ENCODE measurements at regions not wholly inside any gene's neighbourhood (a gene's known extent, or its start where the extent isn't known, plus 50 kb on each side); places are given as distances from the start of the nearest gene placed in this dataset.

- no peak for TF ChIP-seq CTCF (IDR thresholded peaks at IDR 0.05)
- TF ChIP-seq POLR2A (IDR thresholded peaks at IDR 0.05), result no peak
These were observed 700.5 kb upstream of the ARPP21 start for GRCh38 chr3:34938784-34939183.
